Kidney glomerular epithelial cell (primary cell): ENCODE measurements at regions not wholly inside any gene's neighbourhood (a gene's known extent, or its start where the extent isn't known, plus 50 kb on each side); places are given as distances from the start of the nearest gene placed in this dataset.
A peak's percentile ranks its signal among the peaks of the same experiment; 100 is the strongest.
"Not testable (repeated sequence)": the region's sequence is repeated elsewhere in the genome, so short reads cannot be mapped to it uniquely, and the experiment has no call there.

Source experiments
- DNase-seq: peaks from one replicate; lab custom pipeline; 2025; lab: John Stamatoyannopoulos, UW

- no peak for DNase-seq
These were observed 1061.2 kb downstream of the DIPK2A start for GRCh38 chr3:145032791-145033190.

GRCh38 chr3:145035682-145036081, 1064.1 kb downstream of the DIPK2A start:
- no peak for DNase-seq

- not testable (repeated sequence) for DNase-seq
These were observed 1082.4 kb downstream of the DIPK2A start for GRCh38 chr3:145054055-145054454.

- DNase-seq: no peak
These were observed 1083.9 kb downstream of the DIPK2A start for GRCh38 chr3:145055375-145056076.

GRCh38 chr3:145058483-145058882, 1086.9 kb downstream of the DIPK2A start:
- DNase-seq: no peak

GRCh38 chr3:145063616-145064015, 1092.0 kb downstream of the DIPK2A start:
- DNase-seq: no peak

- no peak for DNase-seq
These were observed 1090.2 kb downstream of the PLOD2 start for GRCh38 chr3:145070795-145071194.

- DNase-seq: no peak
These were observed 1081.5 kb downstream of the PLOD2 start for GRCh38 chr3:145079436-145079835.

GRCh38 chr3:145087038-145087437, 1073.9 kb downstream of the PLOD2 start:
- DNase-seq: no peak

- no peak for DNase-seq
These were observed 1072.1 kb downstream of the PLOD2 start for GRCh38 chr3:145088917-145089316.

- no peak for DNase-seq
These were observed 1071.6 kb downstream of the PLOD2 start for GRCh38 chr3:145089337-145089736.

GRCh38 chr3:145094355-145094941, 1066.5 kb downstream of the PLOD2 start:
- DNase-seq: peak; percentile 68

- not testable (repeated sequence) for DNase-seq
These were observed 1049.8 kb downstream of the PLOD2 start for GRCh38 chr3:145111141-145111540.

GRCh38 chr3:145116769-145117168, 1044.2 kb downstream of the PLOD2 start:
- DNase-seq: no peak

- no peak for DNase-seq
These were observed 1042.7 kb downstream of the PLOD2 start for GRCh38 chr3:145118303-145118702.

GRCh38 chr3:145124900-145125678, 1035.9 kb downstream of the PLOD2 start:
- peak; percentile 82 for DNase-seq

- DNase-seq: no peak
These were observed 1027.7 kb downstream of the PLOD2 start for GRCh38 chr3:145133281-145133680.

- no peak for DNase-seq
These were observed 1026.2 kb downstream of the PLOD2 start for GRCh38 chr3:145134738-145135137.

- no peak for DNase-seq
These were observed 1016.6 kb downstream of the PLOD2 start for GRCh38 chr3:145144361-145144760.

GRCh38 chr3:145145461-145145860, 1015.5 kb downstream of the PLOD2 start:
- no peak for DNase-seq

- no peak for DNase-seq
These were observed 1001.3 kb downstream of the PLOD2 start for GRCh38 chr3:145159640-145160039.

- no peak for DNase-seq
These were observed 990.9 kb downstream of the PLOD2 start for GRCh38 chr3:145170121-145170520.

- DNase-seq: no peak
These were observed 985.4 kb downstream of the PLOD2 start for GRCh38 chr3:145175626-145176025.
